BE2C (cell line): ENCODE measurements at regions not wholly inside any gene's neighbourhood (a gene's known extent, or its start where the extent isn't known, plus 50 kb on each side); places are given as distances from the start of the nearest gene placed in this dataset.
"Not testable (repeated sequence)": the region's sequence is repeated elsewhere in the genome, so short reads cannot be mapped to it uniquely, and the experiment has no call there.

ENCODE experiments used
- DNase-seq: peaks from one replicate; pipeline ENCODE4 v3.0.0-alpha.2; 2020
- H3K27me3 ChIP-seq: fragments of 250-450 bp; sonication (Bioruptor Pico); 2 replicates; pipeline ENCODE4 v1.5.1; 2020; ENCODE audit warnings: mild to moderate bottlenecking
- H3K36me3 ChIP-seq: fragments of 250-450 bp; sonication (Bioruptor Pico); 2 replicates; pipeline ENCODE4 v1.5.1; 2020; ENCODE audit warnings: mild to moderate bottlenecking
- H3K4me1 ChIP-seq: fragments of 250-450 bp; sonication (Bioruptor Pico); 2 replicates; pipeline ENCODE4 v1.5.1; 2020
- H3K4me3 ChIP-seq: 2 replicates; pipeline ENCODE4 v1.5.1; 2011; ENCODE audit warnings: low read depth, low read length
- H3K9me3 ChIP-seq: fragments of 250-450 bp; sonication (Bioruptor Pico); 2 replicates; pipeline ENCODE4 v1.5.1; 2020
- CTCF ChIP-seq: IDR thresholded peaks from 2 replicates; pipeline ENCODE4 v1.5.1; 2012; ENCODE audit warnings: mild to moderate bottlenecking, low read depth, low read length

- Histone ChIP-seq H3K36me3 (no peaks in the 10 kb centered on the region), H3K4me1 (no peaks in the 10 kb centered on the region), H3K27me3 (peaks cover 35% of the 10 kb centered on the region), H3K4me3 (no peak overlapping the region), H3K9me3 (no peaks in the 10 kb centered on the region)
- DNase-seq, result no peak
- no peak for TF ChIP-seq CTCF
Measured at GRCh38 chr3:198096015-198096414, 136.0 kb downstream of the LMLN start.

- no peaks in the 10 kb centered on the region for H3K4me1 ChIP-seq
- no peaks in the 10 kb centered on the region for H3K36me3 ChIP-seq
- H3K9me3 ChIP-seq, result no peaks in the 10 kb centered on the region
- H3K27me3 ChIP-seq, result peaks cover 32% of the 10 kb centered on the region
- no peak for TF ChIP-seq CTCF
- no peak for DNase-seq
- no peak overlapping the region for H3K4me3 ChIP-seq
Measured at GRCh38 chr3:198097048-198097447, 137.0 kb downstream of the LMLN start.

- not testable (repeated sequence) for H3K4me3 ChIP-seq, DNase-seq, H3K4me1 ChIP-seq, H3K36me3 ChIP-seq, H3K9me3 ChIP-seq
- H3K27me3 ChIP-seq, result peaks cover 18% of the 10 kb centered on the region
Measured at GRCh38 chr3:198098661-198099081, 138.7 kb downstream of the LMLN start.

- H3K36me3 ChIP-seq, H3K4me3 ChIP-seq, H3K4me1 ChIP-seq, H3K9me3 ChIP-seq, DNase-seq: not testable (repeated sequence)
- H3K27me3 ChIP-seq, result peaks cover 15% of the 10 kb centered on the region
Measured at GRCh38 chr3:198103070-198103469, 143.1 kb downstream of the LMLN start.

- DNase-seq, result no peak
- Histone ChIP-seq H3K4me1 (no peaks in the 10 kb centered on the region), H3K27me3 (peaks cover 43% of the 10 kb centered on the region), H3K4me3 (no peak overlapping the region), H3K36me3 (no peaks in the 10 kb centered on the region), H3K9me3 (no peaks in the 10 kb centered on the region)
- no peak for TF ChIP-seq CTCF
Measured at GRCh38 chr3:198106265-198106664, 146.2 kb downstream of the LMLN start.

- no peak for DNase-seq
- Histone ChIP-seq H3K4me1 (no peaks in the 10 kb centered on the region), H3K4me3 (no peak overlapping the region), H3K9me3 (no peaks in the 10 kb centered on the region), H3K36me3 (no peaks in the 10 kb centered on the region), H3K27me3 (peaks cover 62% of the 10 kb centered on the region)
- TF ChIP-seq CTCF, result no peak
Measured at GRCh38 chr3:198107840-198108734, 148.1 kb downstream of the LMLN start.

GRCh38 chr3:198109883-198110282, 149.9 kb downstream of the LMLN start:
- no peaks in the 10 kb centered on the region for H3K36me3 ChIP-seq
- no peak for DNase-seq
- peaks cover 77% of the 10 kb centered on the region for H3K27me3 ChIP-seq
- no peak for TF ChIP-seq CTCF
- H3K4me3 ChIP-seq, result no peak overlapping the region
- H3K9me3 ChIP-seq, result no peaks in the 10 kb centered on the region
- no peaks in the 10 kb centered on the region for H3K4me1 ChIP-seq
